ENCODE measurements at regions not wholly inside any gene's neighbourhood (a gene's known extent, or its start where the extent isn't known, plus 50 kb on each side); places are given as distances from the start of the nearest gene placed in this dataset.

DNA sequence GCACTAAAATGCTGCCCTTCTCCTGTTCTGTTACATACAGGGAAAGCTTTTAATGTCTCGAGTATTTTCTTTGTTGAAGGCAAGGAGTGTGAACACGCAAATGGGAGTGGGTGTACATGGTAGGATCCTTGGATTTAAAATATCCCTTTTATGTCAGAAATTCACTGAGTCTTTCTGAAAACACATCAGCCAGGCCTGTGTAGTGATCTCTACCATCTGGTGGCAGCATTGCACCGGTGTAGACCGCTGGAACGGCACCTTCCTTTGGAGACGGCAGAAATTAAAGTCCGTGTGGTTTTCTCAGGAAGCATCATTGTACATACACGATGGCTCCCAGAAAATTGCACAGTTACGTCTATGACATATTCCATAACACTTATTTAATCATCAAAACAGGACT is 515.8 kb downstream of the GALR1 start:
- peak; percentile 13 for DNase-seq

DNA sequence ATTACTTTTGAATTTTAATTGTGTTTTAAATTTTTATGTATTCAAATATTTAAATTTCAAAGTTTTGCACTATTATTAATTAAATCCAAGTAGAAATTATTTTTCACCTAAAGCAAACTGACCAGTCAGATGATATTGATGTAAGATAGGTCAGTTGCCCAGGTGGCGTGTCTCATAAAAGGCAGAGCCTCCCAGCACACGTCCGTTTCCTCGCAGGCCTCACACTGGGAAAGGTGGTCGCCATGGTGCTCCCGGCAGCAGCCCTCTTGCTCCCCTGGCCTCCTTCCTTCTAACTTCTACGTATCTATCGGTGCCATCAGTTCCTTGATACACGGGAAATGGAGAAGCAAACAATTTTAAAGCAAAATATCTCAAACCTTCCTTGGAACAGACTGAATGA is 516.8 kb downstream of the GALR1 start:
- DNase-seq = no peak

DNA sequence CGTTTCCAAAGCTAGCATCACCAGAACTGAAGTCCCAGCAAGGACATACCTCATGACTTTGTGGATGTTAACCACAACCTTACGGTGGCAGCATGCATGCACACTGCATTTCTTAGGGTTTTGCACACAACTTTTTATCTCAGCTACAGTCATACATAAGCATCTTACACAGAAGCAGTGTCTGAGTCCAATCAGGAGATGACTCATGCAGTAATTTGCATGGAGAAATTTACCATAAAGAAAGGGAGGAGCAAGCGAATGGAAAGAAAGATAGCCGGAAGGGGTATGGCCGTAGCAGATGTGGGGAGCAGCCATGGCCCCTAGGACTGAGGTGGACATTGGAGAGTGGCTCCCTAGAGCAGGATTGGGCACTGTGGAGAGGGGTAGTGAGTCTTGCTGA is 522.5 kb downstream of the GALR1 start:
- DNase-seq = no peak

DNA sequence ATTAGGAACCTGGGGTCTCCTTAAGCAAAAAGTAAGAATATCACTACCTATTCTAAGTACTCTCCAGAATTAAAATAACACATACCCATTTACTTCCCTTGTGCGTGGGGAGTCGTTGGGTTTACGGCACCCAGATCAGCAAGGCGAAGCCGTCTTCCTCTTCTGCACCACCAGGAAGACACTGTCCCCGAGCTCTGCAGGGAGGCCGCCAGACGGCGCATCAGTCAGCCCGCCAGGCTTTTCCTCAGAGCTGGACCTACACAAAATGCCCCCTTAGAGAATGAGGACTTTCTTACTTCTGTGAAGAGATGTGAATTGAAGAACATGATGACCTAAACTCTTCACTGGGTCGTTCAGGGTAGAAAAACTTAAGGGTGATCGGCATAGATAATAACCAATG is 526.5 kb downstream of the GALR1 start:
- no peak for DNase-seq

DNA sequence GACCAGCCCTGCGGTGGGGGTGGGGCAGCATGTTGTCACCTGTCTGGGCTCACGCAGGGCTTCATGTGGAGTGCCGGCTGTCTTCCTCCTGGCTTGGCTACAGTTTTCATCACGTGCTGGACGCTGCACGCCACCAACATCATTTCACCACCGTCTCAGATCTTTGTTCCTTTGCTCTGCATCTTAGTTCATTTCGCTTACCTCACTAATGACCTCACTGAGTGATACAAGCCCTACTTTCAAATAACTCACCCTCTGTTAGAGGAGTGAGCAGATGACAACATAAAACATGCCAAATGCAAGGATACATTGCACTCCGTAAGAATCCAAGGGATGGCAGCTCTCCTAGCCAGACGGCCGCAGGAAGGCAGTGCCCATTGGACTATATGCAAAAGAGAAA is 527.5 kb downstream of the GALR1 start:
- no peak for DNase-seq

DNA sequence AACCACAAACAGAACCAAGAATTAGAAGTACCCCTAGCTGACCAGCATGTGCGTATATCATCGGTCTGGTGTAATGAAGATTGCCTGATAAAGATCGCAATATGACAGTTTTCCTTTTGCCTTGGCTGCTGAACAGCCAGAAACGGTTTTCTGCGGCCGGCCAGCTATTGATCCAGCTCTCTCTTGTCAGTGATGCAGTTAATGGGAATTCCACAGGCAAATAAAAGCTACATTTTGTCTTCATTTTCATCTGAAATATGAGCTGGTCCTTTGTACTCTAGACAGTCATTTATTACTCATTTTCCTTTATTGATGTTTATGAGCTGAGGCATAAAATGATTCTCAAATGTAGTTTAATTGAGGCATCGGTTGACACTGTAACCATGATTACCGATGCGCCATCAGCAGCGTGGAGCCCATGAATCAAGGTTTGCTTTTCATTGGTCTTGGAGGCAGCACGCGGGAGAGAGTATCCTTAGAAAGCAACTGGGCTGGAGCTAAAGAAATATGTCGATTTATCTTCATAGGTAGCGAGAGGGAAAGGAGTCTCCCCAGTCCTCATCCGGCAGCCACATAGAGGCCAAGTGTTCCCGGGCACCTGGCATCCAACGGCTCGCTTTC is 535.2 kb downstream of the GALR1 start:
- DNase-seq = no peak

DNA sequence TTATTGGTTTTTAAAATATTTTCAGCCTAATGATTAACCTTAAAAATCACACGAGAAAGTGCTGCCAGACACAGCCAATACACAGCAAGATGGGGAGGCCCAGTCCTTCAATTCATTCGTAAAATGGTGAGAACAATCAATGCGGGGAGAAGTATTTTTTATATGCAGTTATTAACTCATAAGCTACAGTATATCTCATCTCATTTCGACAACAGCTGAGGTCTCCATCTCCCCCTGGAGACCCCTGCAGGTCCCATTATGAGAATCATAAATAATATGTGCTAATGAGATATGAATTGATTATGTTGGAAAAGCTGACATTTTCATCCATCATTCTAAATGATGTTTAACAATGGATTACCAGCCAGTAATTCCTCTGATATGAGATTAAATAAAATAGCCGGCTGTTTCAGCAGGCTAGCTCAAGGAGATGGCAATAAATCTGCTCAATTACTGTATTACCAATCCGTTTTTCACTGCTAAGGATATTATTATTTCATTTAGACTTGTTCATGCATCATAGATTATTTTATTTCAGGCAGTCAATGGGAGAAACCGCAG is 535.8 kb downstream of the GALR1 start:
- DNase-seq = no peak

DNA sequence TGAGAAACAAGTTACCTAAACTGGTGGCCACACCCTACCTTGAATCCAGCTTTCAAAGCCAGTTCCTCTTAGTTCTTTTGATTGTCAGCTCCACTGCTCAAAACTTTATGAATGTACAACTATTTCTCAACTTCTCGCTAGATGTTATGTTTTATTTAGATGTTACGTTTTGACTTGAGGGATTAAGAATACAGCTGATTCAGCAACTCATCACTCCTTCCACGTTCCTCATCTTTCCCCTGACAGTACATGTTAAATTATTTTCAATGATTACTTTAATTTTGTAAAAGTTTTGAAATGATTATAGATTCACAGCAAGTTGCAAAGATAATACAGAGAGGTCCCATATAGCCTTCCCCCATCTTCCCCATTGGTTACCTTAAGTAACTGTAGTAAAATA is 553.4 kb downstream of the GALR1 start:
- DNase-seq = no peak

DNA sequence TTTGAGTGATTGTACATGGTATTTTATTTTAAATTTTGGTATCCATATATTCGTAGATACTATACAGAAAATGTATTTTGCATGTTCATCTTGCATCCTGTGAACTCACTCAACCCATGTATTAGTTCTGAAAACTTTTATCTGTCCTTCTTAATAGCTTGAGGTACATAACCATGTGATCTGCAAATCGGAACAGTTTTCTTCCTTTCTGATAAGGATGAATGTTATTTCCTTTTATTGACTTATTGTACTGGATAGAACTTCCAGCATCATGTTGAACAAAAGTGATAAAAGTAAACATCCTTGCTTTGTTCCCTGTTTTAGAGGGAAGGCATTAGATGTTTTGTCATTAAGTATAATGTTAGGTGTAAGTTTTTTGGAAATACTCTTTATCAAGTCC is 554.7 kb downstream of the GALR1 start:
- no peak for DNase-seq

DNA sequence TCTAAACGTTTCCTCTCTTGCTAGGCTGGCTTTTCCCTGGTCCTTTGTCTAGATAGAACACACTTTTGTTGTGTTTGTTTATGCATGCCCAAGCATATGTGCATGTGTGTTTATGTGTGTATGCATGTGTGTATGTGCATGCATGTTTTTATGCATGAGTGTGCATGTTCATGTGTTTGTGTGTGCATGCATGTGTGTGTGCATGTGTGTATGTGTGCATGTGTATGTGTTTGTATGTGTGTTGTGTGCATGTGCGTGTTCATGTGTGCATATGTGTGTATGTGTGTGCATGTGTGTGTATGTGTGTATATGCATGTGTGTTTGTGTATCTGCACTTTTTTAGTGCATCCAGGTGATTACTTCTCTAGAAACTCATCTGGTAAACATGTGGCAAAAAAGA is 558.0 kb downstream of the GALR1 start:
- no peak for DNase-seq

DNA sequence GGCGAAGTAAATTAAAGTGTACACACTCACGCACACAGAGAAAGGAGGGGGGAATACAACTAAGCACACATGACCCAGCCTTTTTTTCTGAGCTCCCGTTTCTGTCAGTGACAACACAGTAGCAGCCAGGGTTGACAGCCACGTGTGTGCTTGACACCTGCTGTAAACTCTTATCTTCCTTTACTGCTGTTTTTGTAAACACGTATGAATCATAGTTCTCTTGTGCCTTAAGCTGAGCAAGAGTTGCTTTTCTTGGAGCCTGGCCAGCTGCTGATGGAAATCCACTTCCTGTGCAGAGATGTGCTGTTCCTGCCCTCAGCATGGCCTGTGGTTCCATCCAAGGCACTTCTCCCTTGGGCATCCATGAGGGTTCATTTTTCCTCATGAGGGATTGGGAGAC is 561.9 kb downstream of the GALR1 start:
- no peak for DNase-seq

DNA sequence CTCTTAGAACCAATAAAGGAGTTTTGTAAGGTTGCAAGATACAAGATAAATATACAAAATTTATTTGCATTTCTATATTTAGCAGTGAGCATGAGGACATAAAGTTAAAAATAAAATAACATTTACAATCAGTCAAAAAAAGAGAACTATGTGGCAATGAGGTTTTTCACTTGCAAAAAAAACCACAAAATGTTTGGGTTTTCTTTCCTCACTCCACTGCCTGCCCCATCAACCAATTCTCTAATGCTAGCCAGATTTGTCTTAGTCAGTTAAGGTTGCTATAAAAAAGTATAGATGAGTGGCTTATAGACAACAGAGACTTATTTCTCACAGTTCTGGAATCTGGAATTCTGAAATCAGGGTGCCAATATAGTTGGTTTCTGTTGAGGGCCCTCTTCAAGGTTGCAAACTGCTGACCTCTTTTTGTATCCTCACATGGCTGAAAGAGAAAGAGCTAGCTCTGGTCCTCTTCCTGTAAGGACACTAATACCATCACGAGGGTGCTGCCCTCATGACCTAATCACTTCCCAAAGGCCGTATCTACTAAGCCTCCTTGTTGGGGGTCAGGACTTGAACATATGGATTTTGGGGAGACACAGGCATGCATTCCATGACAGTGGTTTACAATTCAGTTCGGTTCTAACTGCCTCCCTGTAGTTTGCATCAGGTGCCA is 566.2 kb downstream of the GALR1 start:
- no peak for DNase-seq

DNA sequence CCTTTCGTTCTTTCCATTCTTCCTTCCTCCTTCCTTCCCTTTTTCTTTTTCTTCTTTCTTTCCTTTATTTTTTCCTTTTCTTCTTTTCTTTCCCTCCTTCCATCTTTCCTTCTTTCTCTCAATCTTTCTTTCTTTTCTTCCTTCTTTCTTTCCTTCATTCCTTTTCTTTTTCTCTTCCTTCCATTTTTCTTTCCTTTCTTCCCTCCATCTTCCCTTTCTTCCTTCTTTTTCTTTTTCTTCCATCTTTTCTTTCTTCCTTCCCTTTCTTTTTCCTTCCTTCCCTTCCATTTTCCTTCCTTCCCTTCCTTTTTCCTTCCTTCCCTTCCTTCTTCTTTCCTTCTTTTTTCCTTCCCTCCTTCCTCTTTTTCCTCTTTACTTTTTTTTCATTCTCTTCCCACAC is 568.7 kb downstream of the GALR1 start:
- no peak for DNase-seq

DNA sequence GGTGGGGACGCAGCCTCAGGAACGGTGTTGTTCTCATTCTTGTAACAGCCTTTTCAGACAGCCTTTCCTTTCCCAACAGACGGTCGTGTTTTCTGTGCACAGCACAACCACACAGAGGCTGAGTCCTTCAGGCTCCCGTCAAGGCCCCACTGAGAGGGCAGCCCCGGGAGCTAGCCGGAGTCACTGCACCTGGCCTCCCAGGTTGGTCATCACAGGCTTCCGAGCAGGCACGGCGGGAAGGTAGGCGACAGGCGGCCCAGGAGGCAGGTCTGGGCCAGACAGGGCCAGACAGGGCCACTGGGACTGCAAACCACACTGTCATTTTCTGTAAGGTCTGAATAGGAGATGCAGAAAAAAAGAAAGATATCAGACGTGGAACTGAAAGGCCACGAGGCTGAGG is 570.8 kb downstream of the GALR1 start:
- DNase-seq = no peak

DNA sequence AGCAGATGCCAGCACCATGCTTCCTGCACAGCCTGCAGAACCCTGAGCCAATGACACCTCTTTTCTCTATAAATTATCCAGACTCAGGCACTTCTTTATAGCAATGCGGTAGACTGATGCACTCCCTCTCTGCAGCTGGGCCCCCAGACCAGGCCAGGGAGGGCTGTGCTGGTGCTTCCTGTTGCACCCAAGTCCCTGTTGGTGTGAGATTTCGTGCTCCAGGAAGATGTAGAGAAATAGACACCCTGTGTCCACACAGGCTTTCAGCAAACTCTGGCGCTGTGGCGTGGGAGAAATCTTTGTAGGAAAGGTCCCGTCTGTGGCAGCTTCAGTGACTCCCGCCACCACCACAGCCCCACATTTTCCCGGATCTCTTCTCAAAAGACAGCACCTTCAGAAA is 572.2 kb downstream of the GALR1 start:
- no peak for DNase-seq

DNA sequence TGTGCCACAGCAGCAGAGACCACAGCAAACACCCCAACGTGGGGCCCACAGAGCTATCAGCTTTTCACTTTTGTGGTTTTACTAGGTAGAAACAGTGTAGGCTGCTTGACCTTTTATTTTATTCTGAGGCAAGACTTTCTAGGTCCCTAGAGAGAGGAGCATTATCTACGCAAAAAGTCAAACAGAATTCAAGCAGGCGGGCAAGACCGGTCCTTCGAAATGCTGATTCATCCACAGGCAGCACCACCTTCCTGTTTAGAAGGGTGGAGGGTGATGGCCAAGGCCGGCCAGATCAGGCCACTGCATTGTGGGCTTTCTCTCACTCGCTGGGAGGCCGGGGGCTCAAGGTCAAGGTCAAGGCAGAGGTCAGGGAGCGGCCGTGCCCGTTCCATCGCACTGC is 573.0 kb downstream of the GALR1 start:
- DNase-seq = no peak

DNA sequence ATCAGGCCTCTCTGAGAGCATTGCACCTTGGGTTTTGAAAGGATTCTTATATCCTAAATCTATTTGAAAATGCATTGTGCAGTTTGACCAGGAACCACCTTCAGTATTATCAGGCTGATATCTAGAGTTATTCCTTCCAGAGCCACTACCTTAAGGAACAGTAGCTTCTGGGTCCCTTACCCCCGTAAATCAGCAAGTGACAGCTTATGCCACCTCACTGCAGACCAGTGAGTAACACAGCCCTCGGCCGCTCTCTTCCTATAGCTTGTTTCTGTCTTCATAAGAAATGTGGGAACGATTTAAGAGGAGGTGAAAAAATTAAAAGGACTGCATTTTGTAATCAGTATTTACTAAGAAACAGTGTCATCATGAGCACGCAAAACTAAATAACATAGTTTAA is 584.2 kb downstream of the GALR1 start:
- DNase-seq = no peak

DNA sequence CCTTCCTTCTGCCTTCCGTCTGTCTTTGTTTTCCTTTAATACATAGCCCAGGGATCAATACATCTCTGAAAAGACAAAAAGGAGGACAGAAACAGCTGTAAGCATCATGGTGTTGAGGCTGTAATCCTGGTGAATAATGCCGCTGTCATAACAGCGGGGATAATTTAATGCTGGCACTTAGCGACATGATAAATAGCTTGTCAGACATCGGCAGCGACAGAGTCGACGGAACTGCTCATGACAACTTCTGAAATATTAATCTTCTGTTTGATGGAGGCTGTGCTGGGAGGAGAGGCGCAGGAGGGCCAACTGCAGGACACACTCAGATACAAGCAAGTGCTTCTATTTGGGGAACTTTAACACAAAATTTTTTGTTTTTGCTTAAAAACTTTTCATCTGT is 602.2 kb downstream of the GALR1 start:
- no peak for DNase-seq

DNA sequence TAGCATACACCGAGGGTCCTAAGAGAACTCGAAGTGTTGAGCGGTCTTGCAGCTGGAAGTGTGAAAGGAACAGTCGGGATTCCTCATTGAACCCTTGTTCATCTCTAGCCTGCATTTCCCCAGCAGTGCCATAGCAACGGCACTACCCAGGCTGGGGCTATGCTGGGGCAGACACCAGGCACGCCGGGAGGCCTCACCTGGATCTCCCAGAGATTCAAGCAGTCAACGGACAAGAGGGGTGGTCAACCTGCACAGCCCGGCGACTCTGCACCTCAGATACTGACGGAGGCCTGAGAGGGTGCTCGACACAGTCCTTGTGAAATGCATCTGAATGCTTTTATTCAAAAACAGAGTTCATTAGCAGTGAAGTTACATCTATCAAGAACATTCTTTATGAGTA is 604.2 kb downstream of the GALR1 start:
- DNase-seq = no peak

DNA sequence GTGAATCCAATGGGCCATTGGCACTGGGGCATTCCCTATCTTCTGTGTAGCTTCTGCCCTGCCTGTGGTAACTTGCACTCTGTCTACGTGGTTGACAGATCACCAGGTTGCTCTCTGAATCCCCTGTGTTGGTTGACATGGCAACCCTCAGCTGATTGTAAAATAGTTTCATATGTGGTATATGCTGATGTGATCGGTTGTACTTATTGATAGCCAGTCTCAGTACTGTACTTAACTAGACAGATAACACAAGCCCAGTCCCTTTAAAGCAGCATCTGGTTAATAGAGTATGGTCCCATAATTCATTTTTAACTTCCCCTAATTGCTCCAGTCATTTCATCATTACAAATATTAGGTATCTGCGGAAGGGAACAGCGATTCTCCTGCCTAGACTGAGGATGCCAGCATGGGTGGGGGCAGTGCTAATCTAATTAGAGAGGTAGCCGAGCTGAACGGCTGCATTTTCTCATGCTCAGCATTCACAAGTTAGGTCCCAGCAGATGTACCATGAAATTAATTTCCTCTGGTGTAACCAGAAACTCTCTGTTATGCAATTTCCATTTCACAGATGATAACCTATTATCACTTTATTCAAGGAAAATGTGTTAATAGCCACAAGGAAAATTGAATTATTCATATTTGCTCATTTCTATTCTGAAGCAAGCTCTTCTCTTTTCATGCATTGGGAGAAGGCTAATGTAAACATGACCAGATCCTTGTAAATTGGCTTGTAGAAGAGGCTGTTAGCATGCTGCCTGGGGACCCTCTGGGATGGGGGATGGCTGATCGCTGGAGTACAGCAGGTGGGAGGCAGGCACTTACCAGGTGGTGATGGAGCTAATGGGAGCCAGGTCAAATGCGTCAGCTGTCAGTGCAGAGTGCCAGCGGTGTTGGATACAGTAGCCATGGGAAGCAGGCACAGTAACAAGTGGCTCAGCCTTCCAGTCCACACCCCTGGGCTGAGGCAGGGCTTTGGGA is 608.3 kb downstream of the GALR1 start:
- DNase-seq = no peak

DNA sequence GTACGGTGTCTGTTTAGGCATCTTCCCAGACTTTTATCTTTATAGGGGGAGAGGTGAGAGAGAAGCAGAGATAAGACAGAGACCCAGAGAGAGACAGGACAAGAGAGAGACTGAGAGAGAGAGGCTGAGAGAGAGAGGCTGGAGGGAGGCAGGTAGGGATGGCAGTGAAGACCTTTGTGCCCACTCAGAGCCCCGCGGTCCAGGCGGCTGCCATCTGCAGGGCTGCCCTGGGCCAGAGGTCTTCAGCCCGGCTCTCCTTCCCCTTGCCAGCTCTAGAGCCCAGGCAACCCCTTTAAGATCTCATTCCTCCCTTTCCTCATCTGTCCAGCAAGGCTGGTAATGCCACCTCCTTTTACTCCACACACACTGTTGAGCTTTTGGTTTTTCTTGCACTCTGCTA is 610.0 kb downstream of the GALR1 start:
- no peak for DNase-seq

DNA sequence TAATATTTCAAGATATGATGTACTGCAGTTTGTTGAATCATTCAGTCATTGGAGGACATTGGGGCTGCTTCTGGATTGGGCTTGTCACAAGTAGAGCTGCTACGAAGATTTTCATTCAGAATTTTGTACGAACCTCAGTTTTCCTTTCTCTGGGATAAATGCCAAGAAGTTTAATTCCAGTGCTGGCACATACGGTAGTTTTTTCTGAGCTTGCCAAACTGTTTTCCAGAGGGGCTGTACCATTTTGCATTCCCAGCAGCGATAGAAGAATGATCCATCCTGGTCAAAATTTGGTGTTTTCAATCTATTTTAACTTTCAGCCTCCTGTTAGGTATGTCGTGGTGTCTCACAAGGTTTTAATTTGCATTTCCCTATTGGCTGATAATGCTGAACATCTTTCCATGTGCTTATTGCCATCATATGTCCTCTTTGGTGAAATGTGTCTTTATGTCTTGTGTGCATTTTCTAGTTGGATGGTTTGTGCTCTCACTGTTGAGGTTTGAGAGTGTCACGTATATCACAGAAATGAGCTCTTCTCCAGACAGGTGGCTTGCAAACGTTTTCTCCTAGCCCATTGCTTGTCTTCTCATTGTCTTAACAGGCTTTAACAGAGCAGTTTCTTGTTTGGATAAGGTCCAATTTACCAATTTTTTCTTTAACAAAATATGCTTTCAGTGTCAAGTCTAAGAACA is 612.6 kb downstream of the GALR1 start:
- DNase-seq = no peak

DNA sequence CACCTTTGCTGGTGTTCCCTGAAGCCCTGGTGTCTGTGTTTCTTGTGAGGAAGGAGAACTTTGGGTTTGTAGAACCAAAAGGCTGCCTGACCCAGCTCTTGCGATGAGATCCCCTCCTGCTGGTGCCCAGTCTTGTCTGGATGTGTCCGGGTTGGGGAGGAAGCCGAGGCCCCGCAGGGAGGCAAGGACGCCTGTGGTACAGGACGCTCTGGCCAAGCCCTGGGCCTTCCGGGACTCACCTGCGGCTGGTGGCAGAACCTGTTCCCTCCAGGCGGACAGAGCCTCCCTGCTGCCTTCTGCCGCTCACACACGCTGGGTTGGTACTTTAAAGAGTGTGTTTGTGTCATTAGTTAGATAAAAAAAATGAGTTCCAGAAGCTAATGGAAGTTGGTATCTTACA is 616.2 kb downstream of the GALR1 start:
- DNase-seq = no peak
